ENCODE measurements at regions not wholly inside any gene's neighbourhood (a gene's known extent, or its start where the extent isn't known, plus 50 kb on each side); places are given as distances from the start of the nearest gene placed in this dataset.

- DNase-seq: no peak
Measured at GRCh38 chr13:106685143-106685542, 117.2 kb upstream of the ARGLU1 start.

DNA sequence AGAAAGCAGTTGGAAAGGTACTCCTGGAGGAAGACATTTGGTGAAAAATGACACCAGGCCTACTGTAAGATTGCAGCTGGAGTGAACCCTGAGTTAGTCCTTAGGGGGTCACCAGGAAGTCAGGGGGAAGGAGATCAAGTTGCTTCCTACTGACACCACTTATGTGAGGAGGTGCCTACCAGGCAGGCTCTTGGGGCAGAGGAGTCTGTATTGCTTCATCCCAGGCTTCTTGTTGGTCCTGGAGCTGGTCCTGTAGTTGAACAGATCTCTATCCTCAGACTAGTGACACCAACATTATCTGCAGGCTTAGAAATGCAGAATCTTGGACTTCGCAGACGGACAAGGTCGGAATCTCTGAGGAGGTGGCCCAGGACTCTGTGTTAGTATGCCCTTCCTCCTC lies 116.0 kb upstream of the ARGLU1 start:
- no peak for DNase-seq

DNA sequence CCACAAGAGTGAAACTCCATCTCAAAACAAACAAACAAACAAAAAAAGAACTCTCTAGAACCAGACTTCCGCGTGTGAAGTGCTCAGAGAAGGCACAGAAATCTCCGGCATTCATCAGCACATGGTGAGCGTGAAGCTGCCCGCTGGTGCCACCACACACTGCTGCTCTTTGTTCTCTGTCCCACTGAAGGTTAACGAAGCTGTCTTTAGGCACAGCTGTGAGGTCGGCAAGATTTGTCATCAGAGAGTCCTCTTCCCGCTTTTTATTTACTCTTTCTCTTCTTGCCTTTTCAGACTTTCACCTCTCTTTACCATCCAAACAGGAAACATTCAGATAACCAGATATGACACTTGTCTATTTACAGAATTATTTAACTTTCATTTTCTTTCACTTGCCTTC lies 115.2 kb upstream of the ARGLU1 start:
- no peak for DNase-seq

- no peak for DNase-seq
Measured at GRCh38 chr13:106681997-106682396, 114.1 kb upstream of the ARGLU1 start.

DNA sequence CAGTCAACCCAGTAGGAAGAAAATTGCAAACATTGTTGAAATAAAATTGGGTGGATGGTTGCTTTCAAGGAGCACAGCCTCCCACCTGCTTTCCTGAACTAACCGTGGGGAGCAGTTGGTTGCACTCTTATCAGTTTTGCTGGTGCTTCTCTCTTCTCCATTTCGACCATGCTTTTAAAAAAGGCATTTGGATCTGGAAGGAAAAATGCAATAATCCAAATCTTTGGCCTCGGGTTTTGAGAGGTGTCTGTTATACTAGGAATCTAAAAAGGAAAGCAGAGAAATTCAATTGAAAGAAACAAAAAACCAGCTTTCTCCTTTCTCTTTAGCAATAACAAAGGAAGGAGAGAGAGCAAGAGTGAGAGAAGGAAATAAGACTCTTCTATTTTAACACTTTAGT lies 113.6 kb upstream of the ARGLU1 start:
- DNase-seq: no peak

DNA sequence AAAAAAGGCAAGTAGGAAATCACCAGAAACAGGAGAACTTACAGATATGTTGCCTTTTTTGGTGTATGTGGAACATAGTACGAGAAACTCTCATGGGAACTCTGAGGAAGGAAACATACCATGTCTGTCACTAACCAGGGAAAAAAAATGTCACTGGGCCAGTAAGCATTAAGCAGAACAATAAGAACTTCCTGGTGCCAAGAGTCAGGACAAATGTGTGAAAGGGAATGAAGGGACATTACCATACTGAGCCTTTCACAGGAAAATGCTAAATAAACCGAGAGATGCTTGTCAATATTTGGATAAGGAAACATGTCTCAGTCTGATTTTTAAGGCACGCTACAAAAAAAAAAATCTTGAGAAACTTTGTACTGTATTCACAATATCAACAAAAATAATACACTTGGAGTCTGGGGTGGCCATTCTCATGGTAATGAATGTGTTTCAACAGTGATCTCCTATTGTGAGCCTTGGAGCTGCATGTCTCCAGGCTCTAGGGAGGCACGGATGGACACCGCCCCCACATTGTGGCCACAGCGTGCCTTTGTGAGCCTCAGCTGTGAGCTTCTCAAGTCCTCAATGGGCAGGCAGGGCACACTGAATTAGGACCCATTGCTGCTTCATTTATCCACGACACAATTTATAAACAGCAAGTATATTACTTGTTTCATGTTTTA lies 113.0 kb upstream of the ARGLU1 start:
- no peak for DNase-seq

GRCh38 chr13:106678646-106679418 lies 110.9 kb upstream of the ARGLU1 start:
- no peak for DNase-seq

- DNase-seq: no peak
Measured at GRCh38 chr13:106675311-106675710, 107.4 kb upstream of the ARGLU1 start.

GRCh38 chr13:106660746-106661625 lies 93.0 kb upstream of the ARGLU1 start:
- DNase-seq: no peak

- no peak for DNase-seq
Measured at GRCh38 chr13:106657104-106657503, 89.2 kb upstream of the ARGLU1 start.

DNA sequence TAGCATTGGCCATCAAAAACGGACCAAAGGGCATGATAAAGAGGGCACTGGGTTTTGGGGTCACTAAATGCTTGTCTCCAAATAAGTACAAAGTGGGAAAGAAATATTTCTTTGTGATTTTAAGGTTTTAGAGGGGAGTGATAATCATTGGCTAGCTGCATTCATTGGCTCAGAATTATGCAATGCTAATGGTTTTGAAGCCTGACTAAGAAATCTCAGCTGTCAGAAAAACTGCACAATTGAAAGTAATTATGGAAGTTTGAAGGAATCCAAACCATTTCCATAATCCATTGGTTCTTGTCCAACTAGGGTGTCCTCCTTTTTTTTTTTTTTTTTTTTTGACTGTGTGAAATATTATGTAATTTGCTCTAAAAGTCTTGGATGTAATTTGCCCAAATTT lies 88.2 kb upstream of the ARGLU1 start:
- DNase-seq: no peak

DNA sequence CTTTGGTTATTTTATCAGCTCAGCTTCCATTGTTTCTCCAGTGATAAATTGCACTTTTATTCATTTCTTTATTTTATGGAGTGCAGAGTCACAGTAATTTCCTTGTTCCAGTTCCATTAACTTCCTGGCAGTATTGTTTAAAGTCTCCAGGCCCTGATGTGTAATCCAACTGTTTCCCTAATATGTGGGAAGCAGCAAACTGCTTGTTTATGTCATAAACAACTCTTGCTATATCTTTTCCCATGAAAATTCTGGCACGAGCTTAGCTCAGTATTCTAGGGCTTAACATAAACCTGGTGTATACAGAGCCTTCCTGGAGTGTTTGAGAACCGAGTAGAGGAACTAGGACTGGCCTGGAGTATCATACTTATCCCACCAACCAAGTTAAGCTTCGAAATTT lies 83.5 kb upstream of the ARGLU1 start:
- DNase-seq: no peak

DNA sequence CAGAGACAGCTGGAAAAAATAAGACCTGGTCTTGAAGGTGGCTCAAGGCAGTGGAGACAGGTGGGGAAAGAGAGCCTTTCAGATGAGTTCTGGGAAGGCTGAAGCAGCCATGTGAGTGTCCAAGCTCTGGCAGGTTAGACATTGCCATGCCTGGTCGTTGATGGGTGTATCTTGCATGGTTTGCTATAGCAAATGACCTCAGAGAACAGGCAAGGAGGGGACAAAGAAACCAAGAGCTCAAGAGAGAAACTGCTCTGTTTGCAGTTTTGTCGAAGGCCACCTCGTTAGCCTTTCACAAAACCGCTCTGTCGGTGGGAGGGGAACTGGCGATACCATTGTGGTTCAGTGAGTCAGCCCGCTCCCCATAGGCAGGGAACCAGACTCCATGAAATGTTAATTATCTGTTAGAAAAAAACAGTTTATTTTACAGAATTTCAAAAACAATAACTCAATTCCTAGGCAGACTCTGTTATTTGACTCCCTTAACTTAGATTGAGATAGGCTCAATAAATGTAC lies 82.8 kb upstream of the ARGLU1 start:
- DNase-seq: no peak

- DNase-seq: no peak
Measured at GRCh38 chr13:106649495-106649894, 81.6 kb upstream of the ARGLU1 start.

DNA sequence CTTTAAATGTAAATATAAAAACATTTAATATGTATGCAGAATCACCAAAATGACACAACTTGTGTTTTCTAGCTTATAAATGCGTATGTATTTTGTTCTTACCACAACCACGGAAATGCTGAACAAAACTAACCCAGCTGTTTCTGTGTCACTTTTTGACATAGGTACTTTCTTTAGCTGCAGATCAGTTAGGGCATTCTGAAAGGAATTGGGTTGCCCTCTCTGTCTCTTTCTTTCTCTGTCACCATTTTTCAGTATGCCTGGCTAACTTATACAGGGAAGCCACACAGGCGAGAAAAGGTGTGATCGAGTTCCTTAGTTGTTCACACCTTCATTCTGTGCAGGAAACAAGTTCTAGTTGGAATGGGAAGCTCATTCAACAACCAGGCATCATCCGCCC lies 72.6 kb upstream of the ARGLU1 start:
- DNase-seq: no peak

GRCh38 chr13:106637519-106637918 lies 69.6 kb upstream of the ARGLU1 start:
- no peak for DNase-seq

DNA sequence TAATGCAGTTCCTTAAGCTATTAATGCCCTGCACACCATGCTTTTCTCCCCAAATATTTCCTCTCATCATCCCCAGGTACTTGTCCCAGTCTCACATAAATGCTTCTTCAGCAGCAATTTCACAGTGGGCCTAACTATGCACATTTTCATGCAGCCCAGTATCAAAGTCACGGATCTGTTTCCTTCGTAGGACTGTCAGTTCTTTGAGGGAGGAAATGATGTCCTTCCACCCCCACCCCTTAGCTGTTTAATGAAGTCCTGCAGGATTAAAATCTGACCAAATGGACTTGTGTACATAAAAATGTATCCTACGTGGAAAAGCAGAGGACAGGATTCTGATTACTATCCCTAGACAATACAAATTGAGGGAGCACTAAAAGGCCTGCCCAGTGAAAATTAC lies 68.6 kb upstream of the ARGLU1 start:
- DNase-seq: no peak

- no peak for DNase-seq
Measured at GRCh38 chr13:106635616-106636015, 67.7 kb upstream of the ARGLU1 start.

- no peak for DNase-seq
Measured at GRCh38 chr13:106633321-106633720, 65.4 kb upstream of the ARGLU1 start.

DNA sequence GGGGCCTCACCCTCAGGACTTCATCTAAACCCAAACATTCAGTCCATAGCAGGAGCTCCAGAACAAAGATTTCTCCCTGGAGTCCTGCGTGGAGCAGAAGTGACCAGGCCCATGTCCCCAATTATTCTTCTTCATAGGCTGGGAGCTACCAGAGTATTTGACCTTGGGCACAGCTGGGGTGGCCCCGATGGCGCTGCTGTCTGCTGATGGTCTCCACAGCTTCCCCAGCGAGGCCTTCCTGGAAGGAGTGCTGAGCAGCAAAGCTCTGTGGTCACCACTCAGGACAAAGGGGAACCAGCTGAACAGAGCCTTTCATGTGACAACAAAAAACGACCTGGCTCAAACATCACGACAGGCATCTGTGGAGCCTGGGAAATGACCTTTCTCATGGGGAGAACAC lies 62.7 kb upstream of the ARGLU1 start:
- DNase-seq: no peak

DNA sequence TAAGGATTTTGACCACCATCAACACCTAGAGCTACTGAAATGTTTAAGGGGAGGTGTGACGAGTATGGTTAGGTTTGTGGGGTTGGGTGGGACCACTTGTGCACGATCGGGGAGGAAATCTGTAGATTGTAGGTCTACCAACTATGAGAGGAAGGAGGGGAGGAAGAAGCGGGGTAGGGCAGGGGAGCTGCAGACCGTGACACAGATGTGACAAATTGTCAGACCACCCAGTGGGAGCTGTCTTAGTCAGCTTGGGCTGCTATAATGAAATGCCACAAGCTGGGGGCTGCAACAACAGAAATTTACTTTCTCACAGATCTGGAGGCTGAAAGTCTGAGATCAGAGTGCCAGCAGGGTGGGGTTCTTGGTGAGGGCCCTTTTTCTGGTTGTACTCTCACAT lies 62.2 kb upstream of the ARGLU1 start:
- DNase-seq: no peak

DNA sequence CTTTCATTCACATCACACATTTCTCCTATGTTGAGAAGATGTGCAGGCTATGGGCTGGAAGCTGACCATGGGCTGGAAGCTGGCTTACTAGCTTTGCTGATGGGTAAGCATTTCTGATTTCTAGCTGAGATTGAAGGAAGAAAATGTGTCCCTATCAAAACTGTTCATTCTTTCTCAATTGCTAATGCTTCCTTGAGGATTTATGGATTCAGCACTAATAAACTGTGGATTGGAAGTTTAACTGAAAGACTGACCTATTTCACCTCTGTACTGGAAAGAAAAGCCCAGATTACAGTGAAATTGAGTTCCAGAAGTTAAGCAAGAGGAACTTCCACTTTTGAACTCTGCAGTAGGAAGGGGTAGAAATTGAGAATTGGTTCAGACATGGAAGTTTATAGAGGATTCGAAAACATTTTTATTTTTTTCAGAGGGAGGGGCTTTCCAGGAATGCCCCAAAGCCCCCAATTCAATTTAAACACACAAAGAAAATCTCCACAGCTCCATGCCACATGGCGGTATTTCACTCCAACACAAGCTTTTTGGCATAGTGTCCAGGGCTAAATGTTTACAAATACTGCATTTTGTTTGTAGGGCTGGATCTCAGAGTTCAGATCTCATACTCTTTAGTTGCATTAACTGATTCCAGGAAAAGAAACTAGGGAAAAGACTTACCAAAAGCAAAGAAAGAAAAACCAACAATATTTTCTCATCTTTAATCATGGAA lies 61.2 kb upstream of the ARGLU1 start:
- no peak for DNase-seq

- DNase-seq: no peak
Measured at GRCh38 chr13:106626473-106626872, 58.5 kb upstream of the ARGLU1 start.
